PFSK-1 (cell line): ENCODE measurements at regions not wholly inside any gene's neighbourhood (a gene's known extent, or its start where the extent isn't known, plus 50 kb on each side); places are given as distances from the start of the nearest gene placed in this dataset.

Experiments used
- FOXP2 ChIP-seq: optimal IDR thresholded peaks from 2 replicates; pipeline ENCODE3; 2011; ENCODE audit warnings: borderline replicate concordance, control low read depth, inconsistent platforms; ENCODE audit not compliant: insufficient read depth; ENCODE audit errors: extremely low read length, extremely low read depth
- POLR2AphosphoS5 ChIP-seq: IDR thresholded peaks from 2 replicates; pipeline ENCODE4 v1.6.1; 2012; ENCODE audit warnings: low read depth, mild to moderate bottlenecking, control low read depth, low read length, moderate library complexity
- REST ChIP-seq, 2 experiments: IDR thresholded peaks; 2 replicates each; pipeline versions ENCODE4 v1.6.1 to v1.8.0; 2011 to 2012; ENCODE audit warnings: low read depth in 2 of 2, low read length in 2 of 2, control low read depth in 1 of 2, inconsistent platforms in 1 of 2, mild to moderate bottlenecking in 1 of 2, moderate library complexity in 1 of 2; ENCODE audit not compliant: insufficient read depth in 1 of 2
- SIN3A ChIP-seq: IDR thresholded peaks from 2 replicates; pipeline ENCODE4 v1.6.1; 2012; ENCODE audit warnings: mild to moderate bottlenecking, low read length, moderate library complexity, borderline replicate concordance; ENCODE audit not compliant: insufficient read depth
- TAF1 ChIP-seq: IDR thresholded peaks from 2 replicates; pipeline ENCODE4 v1.6.1; 2012; ENCODE audit warnings: low read length, control low read depth, borderline replicate concordance; ENCODE audit not compliant: insufficient read depth

- TF ChIP-seq TAF1 (no peak), SIN3A (no peak), FOXP2 (no peak), POLR2AphosphoS5 (no peak), REST (IDR thresholded peaks at IDR 0.05; ENCODE audit: insufficient read depth in 1 of 2, low read depth in 2 of 2, low read length in 2 of 2) (no peak)
Measured at GRCh38 chr3:145417678-145418077, 743.3 kb downstream of the PLOD2 start.

GRCh38 chr3:145422556-145422955, 738.4 kb downstream of the PLOD2 start:
- TF ChIP-seq TAF1 (no peak), FOXP2 (no peak), SIN3A (no peak)

DNA sequence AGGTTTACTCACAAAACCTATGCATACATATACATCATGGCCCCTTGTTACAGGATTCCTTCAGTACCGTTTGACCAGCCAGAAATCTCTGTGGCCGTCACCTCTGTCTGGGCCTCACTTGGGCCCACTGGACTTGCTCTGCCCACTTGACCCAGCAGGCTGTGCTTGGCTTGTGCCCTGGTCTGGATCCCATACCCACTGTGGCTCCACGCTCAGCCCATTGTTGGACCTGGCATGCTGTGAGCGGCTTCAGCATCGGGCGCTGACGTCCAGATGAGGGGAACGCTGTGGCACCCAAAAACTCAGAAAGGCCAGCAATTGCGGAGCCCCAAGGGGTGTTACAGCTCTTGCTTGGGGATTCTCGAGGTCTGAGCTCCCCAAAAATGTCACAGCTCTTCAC, 733.6 kb downstream of the PLOD2 start:
- TF ChIP-seq POLR2AphosphoS5 (no peak), TAF1 (no peak), REST (IDR thresholded peaks at IDR 0.05; ENCODE audit: insufficient read depth in 1 of 2, low read depth in 2 of 2, low read length in 2 of 2) (no peak), SIN3A (no peak), FOXP2 (no peak)

DNA sequence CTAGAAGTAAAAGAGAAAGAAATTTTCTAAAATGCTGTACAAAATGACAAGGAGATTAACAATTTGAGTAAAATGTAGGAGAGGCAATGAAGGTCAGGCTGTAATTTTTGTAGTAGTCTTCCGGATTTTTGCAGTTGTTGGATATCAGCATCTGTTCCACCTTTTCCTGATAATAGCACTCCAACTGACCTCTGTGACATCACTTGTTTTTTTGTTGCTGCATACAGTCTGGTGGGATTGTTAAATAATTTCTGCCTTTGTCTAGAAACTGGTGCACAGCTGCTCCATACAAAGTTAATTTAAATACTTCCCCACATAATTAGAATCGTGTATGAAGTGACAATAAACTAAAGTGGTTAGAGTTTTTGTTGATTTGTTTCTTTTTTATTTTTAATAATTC, 731.4 kb downstream of the PLOD2 start:
- TF ChIP-seq TAF1, result no peak
- TF ChIP-seq FOXP2, result no peak
- TF ChIP-seq POLR2AphosphoS5, result no peak
- TF ChIP-seq SIN3A, result no peak
- no peak for TF ChIP-seq REST (IDR thresholded peaks at IDR 0.05; ENCODE audit: insufficient read depth in 1 of 2, low read depth in 2 of 2, low read length in 2 of 2)

DNA sequence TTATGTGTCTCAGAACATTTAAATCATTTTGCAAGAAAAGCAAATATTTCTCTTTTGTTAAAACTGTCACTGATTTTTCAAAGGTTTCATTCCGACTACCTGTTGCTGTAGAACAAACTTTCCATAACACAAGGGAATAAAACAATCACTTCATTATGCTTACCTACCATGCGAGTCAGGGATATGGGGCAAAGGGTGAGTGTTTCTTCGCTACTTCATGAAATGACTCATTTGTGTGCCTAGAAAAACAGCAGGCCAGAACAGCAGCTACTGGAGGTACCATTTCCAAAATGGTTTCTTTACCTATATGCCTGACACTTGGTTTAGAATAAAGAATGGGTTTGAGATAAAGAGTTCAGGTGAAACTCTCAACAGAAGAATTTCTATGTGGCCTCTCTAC, 712.5 kb downstream of the PLOD2 start:
- no peak for TF ChIP-seq FOXP2
- TF ChIP-seq TAF1, result no peak
- no peak for TF ChIP-seq REST (IDR thresholded peaks at IDR 0.05; ENCODE audit: insufficient read depth in 1 of 2, low read depth in 2 of 2, low read length in 2 of 2)
